Endothelial cell of umbilical vein (primary cell): ENCODE measurements at regions not wholly inside any gene's neighbourhood (a gene's known extent, or its start where the extent isn't known, plus 50 kb on each side); places are given as distances from the start of the nearest gene placed in this dataset.

ENCODE experiments used
- BruUV-seq: library from RNA; stranded (reverse); fragments of 400-500 nt; replicated peaks from 2 replicates; lab custom pipeline; 2021; lab: Mats Ljungman, UMichigan
- CTCF ChIA-PET: fragments of 300-600, 350-600 bp; sonication (Branson Sonifier 250); formaldehyde crosslinking; loops from one replicate; lab custom pipeline; 2021; ENCODE audit warnings: antibody characterized with exemption, inconsistent platforms; lab: Charles Lee
- POLR2A ChIA-PET: fragments of 300-600, 350-600 bp; sonication (Branson Sonifier 250); formaldehyde crosslinking; loops from one replicate; lab custom pipeline; 2021; ENCODE audit warnings: antibody characterized with exemption, inconsistent platforms; lab: Charles Lee
- DNase-seq: peaks from one replicate; pipeline ENCODE4 v3.0.0-alpha.2; 2011; ENCODE audit warnings: low read depth, low spot score
- FAIRE-seq: peaks from 2 replicates; lab custom pipeline; 2011; peaks lifted over from hg19 to GRCh38; lab: Jason Lieb, UNC
- H2AFZ ChIP-seq: 2 replicates; pipeline ENCODE4 v1.6.0; 2012; ENCODE audit warnings: low read depth, low read length, control low read depth, inconsistent platforms
- H3K27ac ChIP-seq: 2 replicates; pipeline ENCODE4 v1.5.1; 2011; ENCODE audit warnings: low read depth, mild to moderate bottlenecking, control low read depth, low read length, moderate library complexity; ENCODE audit not compliant: insufficient read depth
- H3K27me3 ChIP-seq, 2 experiments: 2 replicates each; pipeline versions ENCODE4 v1.6.0 to v1.6.1; 2011; ENCODE audit warnings: low read length in 2 of 2, mixed read lengths in 1 of 2; ENCODE audit not compliant: control insufficient read depth in 2 of 2, insufficient read depth in 2 of 2
- H3K36me3 ChIP-seq, 2 experiments: 2 replicates in 1 of 2; 3 replicates in 1 of 2; pipeline ENCODE4 v1.5.1; 2011; ENCODE audit warnings: low read length in 2 of 2, mild to moderate bottlenecking in 1 of 2, moderate library complexity in 1 of 2; ENCODE audit not compliant: control insufficient read depth in 2 of 2, insufficient read depth in 2 of 2; ENCODE audit errors: extremely low read depth in 1 of 2
- H3K4me1 ChIP-seq: 3 replicates; pipeline ENCODE4 v1.5.1; 2011; ENCODE audit warnings: mild to moderate bottlenecking, low read length; ENCODE audit not compliant: control insufficient read depth, insufficient read depth; ENCODE audit errors: extremely low read depth
- H3K4me2 ChIP-seq: 2 replicates; pipeline ENCODE4 v1.6.1; 2011; ENCODE audit warnings: low read length, control low read depth, mixed read lengths; ENCODE audit not compliant: insufficient read depth
- H3K4me3 ChIP-seq, 3 experiments: fragments of 200-600 bp in 1 of 3; sonication (generic), shearing (Covaris generic) in 1 of 3; replicated peaks in 1 of 3; 2 replicates each; pipeline ENCODE4 v1.5.1; 2011 to 2016; ENCODE audit warnings: control low read depth in 3 of 3, low read length in 3 of 3, mild to moderate bottlenecking in 2 of 3, inconsistent platforms in 1 of 3, low read depth in 1 of 3, moderate library complexity in 1 of 3; ENCODE audit not compliant: insufficient read depth in 1 of 3
- H3K79me2 ChIP-seq: 2 replicates; pipeline ENCODE4 v1.6.0; 2012; ENCODE audit warnings: low read length, inconsistent platforms; ENCODE audit not compliant: control insufficient read depth, insufficient read depth
- H3K9ac ChIP-seq: replicated peaks from 2 replicates; pipeline ENCODE3; 2011; ENCODE audit warnings: low read length, control low read depth; ENCODE audit not compliant: insufficient read depth; ENCODE audit errors: extremely low read depth
- H3K9me1 ChIP-seq: replicated peaks from 3 replicates; pipeline ENCODE4 v1.6.0; 2011; ENCODE audit warnings: mild to moderate bottlenecking, low read length; ENCODE audit not compliant: control insufficient read depth, insufficient read depth; ENCODE audit errors: extremely low read depth
- H3K9me3 ChIP-seq: replicated peaks from 2 replicates; pipeline ENCODE4 v1.5.1; 2012; ENCODE audit warnings: low read length, inconsistent platforms; ENCODE audit not compliant: control insufficient read depth, insufficient read depth
- H4K20me1 ChIP-seq: replicated peaks from 2 replicates; pipeline ENCODE3; 2011; ENCODE audit warnings: mild to moderate bottlenecking, low read length; ENCODE audit not compliant: control insufficient read depth, insufficient read depth; ENCODE audit errors: extremely low read depth
- CTCF ChIP-seq, 2 donors: IDR thresholded peaks; 1 replicate in 1 of 2; 2 replicates in 1 of 2; pipeline ENCODE4 v1.5.1; 2011; ENCODE audit warnings: low read length in 2 of 2, mild to moderate bottlenecking in 2 of 2, moderate library complexity in 2 of 2, control low read depth in 1 of 2, inconsistent platforms in 1 of 2, low read depth in 1 of 2; ENCODE audit not compliant: insufficient read depth in 1 of 2; ENCODE audit errors: extremely low read depth in 1 of 2
- EZH2 ChIP-seq: IDR thresholded peaks from 2 replicates; pipeline ENCODE4 v1.6.1; 2012; ENCODE audit warnings: borderline replicate concordance, low read depth, mild to moderate bottlenecking, moderate library complexity, low read length, inconsistent platforms; ENCODE audit not compliant: severe bottlenecking
- FOS ChIP-seq: IDR thresholded peaks from 2 replicates; pipeline ENCODE4 v1.6.1; 2011; ENCODE audit warnings: mild to moderate bottlenecking, low read length, moderate library complexity, borderline replicate concordance; ENCODE audit not compliant: insufficient read depth
- GATA2 ChIP-seq: IDR thresholded peaks from 2 replicates; pipeline ENCODE4 v1.7.0; 2011; ENCODE audit warnings: low read depth, mild to moderate bottlenecking, moderate library complexity, mixed read lengths, low read length; ENCODE audit not compliant: insufficient read length, insufficient read depth
- JUN ChIP-seq: IDR thresholded peaks from 2 replicates; pipeline ENCODE4 v1.6.1; 2011; ENCODE audit warnings: borderline replicate concordance, low read depth; ENCODE audit not compliant: insufficient read length, insufficient read depth
- MAX ChIP-seq: IDR thresholded peaks from 2 replicates; pipeline ENCODE4 v1.6.1; 2011; ENCODE audit not compliant: insufficient read depth, insufficient read length
- MYC ChIP-seq: IDR thresholded peaks from one replicate; pipeline ENCODE4 v1.6.1; 2011; ENCODE audit warnings: mild to moderate bottlenecking, low read depth, low read length
- POLR2A ChIP-seq: IDR thresholded peaks from 2 replicates; pipeline ENCODE4 v1.6.1; 2012; ENCODE audit warnings: low read depth, mild to moderate bottlenecking, control low read depth, low read length
- POLR2AphosphoS5 ChIP-seq: IDR thresholded peaks from 2 replicates; pipeline ENCODE4 v1.6.1; 2012; ENCODE audit warnings: low read depth, mild to moderate bottlenecking, control low read depth, low read length, moderate library complexity; ENCODE audit not compliant: insufficient read depth
- dilution Hi-C: fragments of 300-500 bp; cut with MboI; formaldehyde crosslinking; loops from one replicate; pipeline ENCODE4 v1.15.0; 2019; ENCODE audit warnings: low sequenced_read_pairs; ENCODE audit not compliant: extremely low pct_ligation_motif_present
- intact Hi-C: fragments of 100-400 bp; cut with micrococcal nuclease; formaldehyde crosslinking; loops from one replicate; pipeline ENCODE4 v1.10.0; 2022

- Histone ChIP-seq H3K9me3 (no peaks in the 10 kb centered on the region), H3K9me1 (no peaks in the 10 kb centered on the region), H3K4me2 (no peak overlapping the region), H2AFZ (no peak overlapping the region), H3K9ac (no peak overlapping the region), H3K4me3 (no peak overlapping the region), H4K20me1 (no peaks in the 10 kb centered on the region), H3K27me3 (no peaks in the 10 kb centered on the region), H3K4me1 (peaks cover 13% of the 10 kb centered on the region), H3K79me2 (peaks cover 64% of the 10 kb centered on the region), H3K36me3 (no peaks in the 10 kb centered on the region), H3K27ac (no peak overlapping the region)
- FAIRE-seq (no peak), DNase-seq (no peak)
- intact Hi-C loops (no loop called here), dilution Hi-C loops (no loop called here)
- ChIA-PET CTCF (no interaction called here), POLR2A (no interaction called here)
- BruUV-seq, result no TSS peak
- TF ChIP-seq JUN (no peak), POLR2AphosphoS5 (no peak), POLR2A (no peak), GATA2 (no peak), MAX (no peak), MYC (no peak), EZH2 (no peak), CTCF (IDR thresholded peaks at IDR 0.05; ENCODE audit: extremely low read depth in 1 of 2, insufficient read depth in 1 of 2, low read depth in 1 of 2, low read length in 2 of 2) (no peak), FOS (no peak)
Observed at GRCh38 chr6:144383336-144383735, 98.2 kb downstream of the UTRN start.
